Right renal cortex interstitium (tissue), 3 donors: ENCODE measurements at regions not wholly inside any gene's neighbourhood (a gene's known extent, or its start where the extent isn't known, plus 50 kb on each side); places are given as distances from the start of the nearest gene placed in this dataset.
A peak's percentile ranks its signal among the peaks of the same experiment; 100 is the strongest.

Experiments
- DNase-seq, 3 donors: peaks; one replicate each; pipeline ENCODE4 v3.0.0-alpha.2; 2013; ENCODE audit warnings: low read depth in 3 of 3, low spot score in 2 of 3

GRCh38 chr20:60999250-60999649, 252.8 kb upstream of the CDH4 start:
- DNase-seq, result no peak

DNA sequence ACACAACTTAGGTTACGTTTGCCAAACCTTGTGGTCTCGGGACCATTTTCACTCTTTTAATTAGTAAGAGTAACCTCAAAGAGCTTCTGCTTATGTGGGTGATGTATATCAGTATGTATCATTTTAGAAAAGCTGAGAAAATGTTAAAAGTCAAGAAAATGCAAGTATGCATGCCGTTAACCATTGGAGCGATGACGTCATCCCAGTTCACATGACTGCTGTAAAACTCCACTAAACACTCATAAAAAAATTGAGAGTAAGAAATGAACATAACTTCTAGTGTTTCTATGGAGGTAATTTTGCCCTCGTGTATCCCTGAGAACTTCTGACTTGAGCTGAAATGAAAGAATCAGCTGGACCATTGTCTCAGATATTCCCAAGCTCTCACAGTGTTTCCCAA, 250.0 kb upstream of the CDH4 start:
- no peak for DNase-seq

GRCh38 chr20:61014491-61014890, 237.6 kb upstream of the CDH4 start:
- DNase-seq, result no peak

DNA sequence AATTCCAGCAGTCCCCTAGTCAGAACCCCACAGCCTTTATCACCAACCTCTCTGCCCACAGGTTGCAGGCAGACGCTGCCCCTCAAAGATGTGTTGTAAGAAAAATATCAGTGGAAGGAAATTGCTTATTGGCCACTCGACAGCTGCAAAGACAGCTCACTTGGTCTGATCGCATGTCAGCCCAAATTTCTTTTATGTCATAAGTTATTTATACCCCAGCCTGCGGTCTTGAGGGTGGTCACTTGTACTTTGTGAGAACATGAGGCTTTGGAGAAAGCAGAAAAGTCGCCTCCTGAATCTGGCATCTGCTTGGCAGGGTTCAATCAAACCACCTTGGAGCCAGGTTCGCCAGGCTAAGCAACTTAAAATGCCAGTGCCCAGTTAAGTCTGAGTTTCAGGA, 236.5 kb upstream of the CDH4 start:
- no peak for DNase-seq

DNA sequence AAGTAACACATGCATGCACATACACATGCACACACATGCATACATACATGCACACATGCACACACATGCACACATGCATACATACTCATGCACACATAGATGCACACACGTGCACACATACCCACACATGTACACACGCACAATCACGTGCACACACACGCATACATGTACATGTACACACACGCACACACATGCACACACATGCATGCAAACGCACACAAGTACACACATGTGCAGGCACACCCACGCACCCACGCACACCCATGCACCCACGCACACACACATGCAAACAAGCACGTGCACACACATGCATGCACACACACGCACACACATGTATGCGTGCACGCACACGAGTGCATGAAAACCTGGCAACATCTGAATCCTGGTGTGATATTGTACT, 232.7 kb upstream of the CDH4 start:
- no peak for DNase-seq

- DNase-seq, result no peak
Observed at GRCh38 chr20:61023612-61024011, 228.4 kb upstream of the CDH4 start.

- no peak for DNase-seq
Observed at GRCh38 chr20:61024390-61024789, 227.7 kb upstream of the CDH4 start.

GRCh38 chr20:61025536-61025935, 226.5 kb upstream of the CDH4 start:
- DNase-seq, result no peak

- no peak for DNase-seq
Observed at GRCh38 chr20:61026173-61026572, 225.9 kb upstream of the CDH4 start.

DNA sequence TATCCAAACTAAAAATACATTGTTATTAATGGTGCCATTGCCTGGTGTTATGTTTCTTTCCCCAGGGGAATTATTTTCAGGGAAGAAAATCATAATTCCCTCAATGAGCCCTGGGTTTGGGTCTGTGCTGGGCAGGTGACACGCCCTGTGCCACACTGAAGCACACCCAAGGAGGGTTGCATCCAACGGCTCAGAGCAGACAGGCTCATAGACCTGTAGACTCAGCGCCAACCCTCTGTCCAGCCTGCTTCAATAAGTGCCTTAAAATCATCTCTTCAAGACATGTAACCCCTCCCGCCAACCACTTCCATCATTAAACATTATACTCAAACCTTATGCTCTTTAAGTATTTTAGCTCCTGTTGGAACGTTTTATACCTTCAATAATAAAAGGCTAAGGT, 225.3 kb upstream of the CDH4 start:
- no peak for DNase-seq

DNA sequence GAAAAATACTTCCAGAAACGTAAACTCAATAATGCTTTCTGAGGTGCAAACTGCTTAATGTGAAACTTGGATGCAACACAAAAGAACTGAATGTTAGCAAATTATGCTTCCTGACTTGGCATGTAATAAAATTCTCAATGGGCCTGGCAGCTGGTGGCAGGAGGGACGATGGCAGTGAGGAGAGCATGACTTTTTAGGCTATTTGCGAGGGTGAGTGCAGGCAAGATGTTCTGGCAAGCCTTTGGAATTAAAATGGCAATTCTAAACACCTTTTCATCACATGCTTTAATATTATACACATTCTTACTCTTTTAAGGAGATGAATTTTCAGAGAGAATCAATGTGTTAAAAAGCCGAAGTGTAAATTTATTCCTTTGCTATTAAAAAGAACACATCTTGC, 224.8 kb upstream of the CDH4 start:
- no peak for DNase-seq

DNA sequence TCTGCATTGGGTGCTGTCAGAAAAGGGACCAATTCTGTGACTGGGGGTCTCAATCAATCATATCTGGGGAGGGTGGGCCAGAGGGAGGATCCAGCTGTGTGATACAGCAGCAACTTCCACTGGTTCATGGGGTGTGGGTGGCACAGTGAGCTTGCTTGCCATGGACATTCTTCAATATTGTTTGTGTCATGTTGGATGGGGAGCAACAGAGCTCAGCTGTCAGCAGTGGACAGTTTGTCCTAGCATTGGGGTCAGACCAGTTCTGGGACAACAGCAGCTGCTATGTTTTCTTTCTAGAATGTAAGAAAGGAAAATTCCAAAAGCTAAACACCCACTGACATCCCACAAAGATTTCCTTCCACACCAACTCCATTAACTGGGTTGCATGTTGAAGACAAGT, 221.9 kb upstream of the CDH4 start:
- no peak for DNase-seq

- no peak for DNase-seq
Observed at GRCh38 chr20:61031101-61031830, 220.8 kb upstream of the CDH4 start.

DNA sequence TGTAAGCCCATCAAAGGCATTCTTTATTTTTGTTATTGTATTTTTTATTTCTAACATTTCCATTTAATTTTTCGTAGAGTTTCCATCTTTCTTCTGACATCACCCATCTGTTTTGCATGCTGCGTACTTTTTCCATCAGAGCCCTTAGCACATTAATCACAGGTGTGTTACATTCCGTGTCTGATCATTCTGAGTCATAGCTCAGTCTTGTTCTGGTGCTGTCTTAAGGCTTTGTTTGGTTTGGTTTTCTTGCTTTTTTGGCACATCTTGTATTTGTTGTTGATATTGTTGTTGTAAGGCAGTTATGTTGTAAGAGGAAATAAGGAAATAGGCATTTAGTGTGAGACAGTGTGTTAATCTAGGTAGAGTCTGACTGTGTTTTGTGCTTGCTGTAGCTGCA, 214.6 kb upstream of the CDH4 start:
- DNase-seq, result no peak

DNA sequence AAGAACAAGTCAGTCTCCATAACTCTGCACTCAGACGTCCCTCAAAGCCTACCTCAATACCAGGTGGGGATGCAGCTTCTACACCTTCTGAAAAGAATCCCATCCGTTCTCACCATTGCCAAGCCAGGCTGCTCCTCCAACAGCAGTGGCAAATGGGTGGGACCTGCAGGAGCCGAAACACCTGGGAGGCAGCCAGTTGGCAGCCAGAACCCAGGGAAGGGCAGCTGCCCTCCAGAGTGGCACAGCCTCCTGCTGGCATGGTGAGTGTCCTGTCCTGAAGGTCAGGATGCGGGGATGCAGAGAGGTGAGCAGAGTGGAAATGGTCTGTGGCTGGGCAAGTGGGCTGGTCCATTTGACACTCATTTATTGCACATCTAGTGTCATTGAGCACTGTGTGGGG, 210.6 kb upstream of the CDH4 start:
- no peak for DNase-seq

DNA sequence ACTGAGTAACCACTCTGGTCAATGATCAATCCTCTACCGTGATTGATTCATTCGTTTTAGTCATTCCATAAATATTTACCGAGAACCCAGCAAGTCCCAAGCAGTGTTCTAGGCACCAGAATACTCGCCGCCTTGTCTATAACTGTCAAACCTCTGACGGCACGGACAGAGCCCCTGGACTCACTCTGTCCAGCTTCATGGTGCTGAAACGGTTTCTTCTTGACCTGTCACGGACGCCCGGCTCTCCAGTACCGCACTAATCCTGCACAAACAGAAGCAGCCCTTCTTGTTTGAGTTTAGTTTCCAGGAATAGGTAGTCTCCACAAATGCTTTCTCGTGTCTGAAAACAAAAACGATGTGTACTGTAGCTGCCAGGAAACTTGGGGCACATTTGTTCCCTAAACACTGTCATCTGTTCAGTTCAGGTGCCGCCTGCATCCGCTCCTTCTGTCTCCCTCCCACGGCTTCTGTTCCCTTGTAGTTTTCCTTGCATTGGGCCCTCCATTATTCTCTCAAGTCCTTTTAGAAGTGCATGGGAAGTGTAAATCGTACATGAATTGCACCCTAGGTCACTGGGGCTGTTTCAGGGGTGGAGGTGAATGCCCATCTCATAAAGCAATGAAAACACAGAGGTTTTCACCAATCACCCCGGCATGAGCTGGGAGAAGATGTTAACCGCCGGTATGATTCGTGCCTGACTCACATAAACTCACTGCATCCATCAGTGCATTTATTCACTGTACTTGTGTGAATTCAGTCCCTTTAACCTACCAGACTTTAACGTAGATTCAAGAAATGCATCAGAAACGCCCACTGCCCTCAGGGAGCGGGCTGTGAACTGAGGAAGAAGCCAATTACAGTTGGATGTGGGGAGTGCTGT, 209.3 kb upstream of the CDH4 start:
- peak in 1 of 3 donors; percentile 21 for DNase-seq

DNA sequence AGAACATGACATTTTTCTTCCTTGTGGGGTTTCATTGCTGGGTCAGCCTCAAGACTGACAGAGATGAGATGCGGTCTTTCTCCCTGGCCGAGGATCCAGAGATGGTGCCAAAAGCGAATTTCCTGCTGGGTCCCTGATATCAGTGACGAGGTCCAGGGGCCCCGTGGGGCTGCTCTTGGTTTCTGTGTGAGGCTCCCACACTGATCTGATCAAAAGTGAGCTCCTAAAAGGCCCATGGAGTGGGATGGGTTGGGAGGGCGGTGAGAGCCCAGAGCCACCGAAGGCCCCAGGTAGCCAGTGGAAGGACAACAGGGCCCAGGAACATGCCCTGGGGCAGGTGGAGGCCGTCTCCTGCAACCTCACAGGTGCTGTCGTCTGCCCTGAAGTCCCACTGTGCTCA, 208.4 kb upstream of the CDH4 start:
- no peak for DNase-seq

DNA sequence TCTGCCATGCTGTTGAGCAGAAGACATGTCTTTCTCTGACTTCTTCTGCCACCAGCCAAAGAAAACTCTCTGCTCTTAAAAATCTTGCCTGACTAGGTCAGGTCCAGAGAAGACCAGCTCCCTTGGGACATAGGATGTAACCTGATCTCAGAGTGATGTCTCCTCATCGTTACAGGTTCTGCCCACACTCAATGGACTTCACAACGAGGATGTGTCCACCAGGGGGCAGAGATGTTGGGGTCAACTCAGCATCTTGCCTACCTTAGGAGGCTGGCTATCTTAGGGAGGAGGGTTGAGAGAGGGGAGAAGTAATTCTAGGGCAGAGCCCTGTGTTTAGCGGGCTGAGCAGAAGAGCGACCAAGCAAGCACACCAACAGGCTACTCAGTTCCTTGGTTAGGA, 207.6 kb upstream of the CDH4 start:
- DNase-seq, result no peak

DNA sequence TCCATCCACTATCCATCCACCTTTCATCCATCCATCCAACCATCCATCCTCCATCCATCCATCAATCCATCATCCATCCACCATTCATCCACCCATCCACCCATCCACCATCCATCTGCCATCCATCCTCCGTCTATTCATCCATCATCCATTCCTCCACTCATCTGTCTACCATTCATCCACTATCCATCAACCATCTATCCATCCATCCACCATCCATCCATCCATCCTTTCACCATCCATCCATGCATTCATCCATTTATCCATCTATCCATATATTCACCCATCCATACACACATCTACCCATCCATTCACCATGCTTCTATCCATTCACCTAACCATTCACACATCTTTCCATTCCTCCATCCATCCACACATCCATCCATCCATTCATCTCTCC, 207.0 kb upstream of the CDH4 start:
- DNase-seq, result no peak

- DNase-seq, result no peak
Observed at GRCh38 chr20:61045876-61046585, 206.0 kb upstream of the CDH4 start.

DNA sequence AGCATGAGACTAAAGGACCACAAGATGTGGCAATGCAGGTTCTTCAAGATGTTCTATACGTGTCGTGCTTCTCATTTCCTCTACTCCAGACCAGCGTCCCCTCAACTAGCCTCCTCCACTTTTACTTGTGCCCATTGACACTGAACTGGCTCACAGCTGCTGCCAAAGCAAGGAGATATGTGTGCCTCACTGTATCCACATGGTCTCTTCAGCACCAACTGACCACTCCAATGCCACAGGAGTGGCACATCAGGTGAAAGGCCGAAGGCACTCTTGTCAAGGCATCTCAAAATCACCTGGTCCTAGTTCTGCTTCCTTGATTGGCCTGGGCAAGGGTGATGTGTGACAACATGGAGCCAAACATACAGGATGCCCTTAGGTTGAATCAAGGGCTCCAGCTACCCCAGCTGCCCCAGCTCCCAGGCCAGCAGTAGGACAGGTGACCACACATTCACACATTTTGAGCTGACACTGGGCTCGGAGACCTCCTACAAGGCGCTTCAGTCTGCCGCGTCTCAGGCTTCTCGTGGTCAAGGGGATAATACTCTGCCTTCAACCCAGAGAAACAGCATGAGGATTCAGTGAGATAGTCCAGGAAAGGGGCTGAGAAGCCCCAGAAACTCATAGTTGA, 205.2 kb upstream of the CDH4 start:
- no peak for DNase-seq
